Mesenteric fat pad (tissue), 1 donor: ENCODE measurements at regions not wholly inside any gene's neighbourhood (a gene's known extent, or its start where the extent isn't known, plus 50 kb on each side); places are given as distances from the start of the nearest gene placed in this dataset.
"Not testable (repeated sequence)": the region's sequence is repeated elsewhere in the genome, so short reads cannot be mapped to it uniquely, and the experiment has no call there.

Source experiments
- DNase-seq: peaks from one replicate; pipeline ENCODE4 v3.0.0-alpha.2; 2020; ENCODE audit warnings: low spot score
- donor health status: DM: yes; HTN: yes; CAD: no.

GRCh38 chr18:9048808-9049494, 53.5 kb upstream of the NDUFV2 start:
- DNase-seq = no peak

- DNase-seq = no peak
These were observed 53.0 kb upstream of the NDUFV2 start for GRCh38 chr18:9049495-9049809.

- DNase-seq = not testable (repeated sequence)
These were observed 51.7 kb upstream of the NDUFV2 start for GRCh38 chr18:9050628-9051284.
